IMR-90 (cell line): ENCODE measurements at regions not wholly inside any gene's neighbourhood (a gene's known extent, or its start where the extent isn't known, plus 50 kb on each side); places are given as distances from the start of the nearest gene placed in this dataset.

Experiments
- ATAC-seq: fragments of 200-7000 bp; cut with Tn5 transposase; 2 replicates; pipeline ENCODE4 v1.9.1; 2020; ENCODE audit warnings: low read depth, mild to moderate bottlenecking, moderate library complexity
- BruUV-seq: library from RNA; stranded (reverse); fragments of 400-500 nt; replicated peaks from 2 replicates; lab custom pipeline; 2021; lab: Mats Ljungman, UMichigan
- CTCF ChIA-PET: fragments of 300-600 bp; formaldehyde crosslinking; extraction: SDS; loops from one replicate; lab custom pipeline; 2021; ENCODE audit warnings: antibody characterized with exemption; lab: Yijun Ruan, JAX
- POLR2A ChIA-PET: fragments of 300-600 bp; sonication (Branson Sonifier 250); formaldehyde crosslinking; loops from one replicate; lab custom pipeline; 2022; ENCODE audit warnings: antibody characterized with exemption; ENCODE audit not compliant: unreplicated experiment; lab: Charles Lee
- DNase-seq: peaks from one replicate; pipeline ENCODE4 v3.0.0; 2013
- H2AFZ ChIP-seq: replicated peaks from 2 replicates; pipeline ENCODE3; 2013; ENCODE audit warnings: low read length, mild to moderate bottlenecking; ENCODE audit not compliant: poor library complexity
- H2AK5ac ChIP-seq: 2 replicates; pipeline ENCODE4 v1.6.1; 2013; ENCODE audit warnings: low read depth, low read length, inconsistent platforms
- H2AK9ac ChIP-seq: replicated peaks from 2 replicates; pipeline ENCODE3; 2013; ENCODE audit warnings: mild to moderate bottlenecking, low read depth, low read length, moderate library complexity; ENCODE audit not compliant: poor library complexity
- H2BK120ac ChIP-seq: 2 replicates; pipeline ENCODE4 v1.6.1; 2013; ENCODE audit warnings: low read depth, low read length, inconsistent platforms
- H2BK15ac ChIP-seq: 3 replicates; pipeline ENCODE4 v1.6.1; 2013; ENCODE audit warnings: low read depth, low read length, inconsistent platforms
- H2BK20ac ChIP-seq: 2 replicates; pipeline ENCODE4 v1.6.1; 2013; ENCODE audit warnings: low read depth, mild to moderate bottlenecking, inconsistent platforms, low read length, moderate library complexity
- H2BK5ac ChIP-seq: 2 replicates; pipeline ENCODE4 v1.6.1; 2013; ENCODE audit warnings: mild to moderate bottlenecking, low read depth, low read length, inconsistent platforms; ENCODE audit not compliant: poor library complexity, severe bottlenecking
- H3K14ac ChIP-seq: replicated peaks from 2 replicates; pipeline ENCODE4 v1.6.1; 2013; ENCODE audit warnings: low read depth, low read length, inconsistent platforms
- H3K18ac ChIP-seq: 2 replicates; pipeline ENCODE4 v1.6.1; 2013; ENCODE audit warnings: low read depth, low read length, control low read depth
- H3K23ac ChIP-seq: 2 replicates; pipeline ENCODE4 v1.6.1; 2013; ENCODE audit warnings: low read depth, low read length, inconsistent platforms
- H3K27ac ChIP-seq: 2 replicates; pipeline ENCODE4 v1.5.1; 2013; ENCODE audit warnings: mild to moderate bottlenecking, control low read depth, low read length; ENCODE audit not compliant: insufficient read depth
- H3K27me3 ChIP-seq: 2 replicates; pipeline ENCODE4 v1.6.1; 2013; ENCODE audit warnings: low read length; ENCODE audit not compliant: control insufficient read depth, insufficient read depth
- H3K36me3 ChIP-seq: 2 replicates; pipeline ENCODE4 v1.6.1; 2013; ENCODE audit warnings: low read length, mixed read lengths; ENCODE audit not compliant: control insufficient read depth, insufficient read depth
- H3K4ac ChIP-seq: 2 replicates; pipeline ENCODE4 v1.6.1; 2013; ENCODE audit warnings: low read depth, low read length, inconsistent platforms
- H3K4me1 ChIP-seq: 2 replicates; pipeline ENCODE4 v1.6.1; 2013; ENCODE audit warnings: low read length, mixed read lengths; ENCODE audit not compliant: control insufficient read depth, insufficient read depth
- H3K4me2 ChIP-seq: 2 replicates; pipeline ENCODE4 v1.6.1; 2013; ENCODE audit warnings: low read depth, mild to moderate bottlenecking, control low read depth, low read length, moderate library complexity
- H3K4me3 ChIP-seq: 2 replicates; pipeline ENCODE4 v1.5.1; 2013; ENCODE audit warnings: low read depth, mild to moderate bottlenecking, control low read depth, low read length, moderate library complexity; ENCODE audit not compliant: insufficient read depth
- H3K56ac ChIP-seq: 2 replicates; pipeline ENCODE4 v1.6.1; 2013; ENCODE audit warnings: low read length, inconsistent platforms; ENCODE audit not compliant: insufficient read depth; ENCODE audit errors: extremely low read depth
- H3K79me1 ChIP-seq, 2 experiments: 2 replicates each; pipeline ENCODE4 v1.6.1; 2013; ENCODE audit warnings: low read length in 2 of 2, inconsistent platforms in 1 of 2, low read depth in 1 of 2
- H3K9ac ChIP-seq: 2 replicates; pipeline ENCODE4 v1.6.1; 2013; ENCODE audit warnings: low read depth, low read length, control low read depth
- H3K9me1 ChIP-seq: 2 replicates; pipeline ENCODE4 v1.6.1; 2013; ENCODE audit warnings: low read length, inconsistent platforms; ENCODE audit not compliant: insufficient read depth
- H3K9me3 ChIP-seq: 2 replicates; pipeline ENCODE4 v1.6.1; 2013; ENCODE audit warnings: low read length; ENCODE audit not compliant: control insufficient read depth, insufficient read depth
- H4K20me1 ChIP-seq: 2 replicates; pipeline ENCODE4 v1.6.1; 2013; ENCODE audit warnings: low read length, inconsistent platforms; ENCODE audit not compliant: insufficient read depth
- H4K5ac ChIP-seq: 2 replicates; pipeline ENCODE4 v1.6.1; 2013; ENCODE audit warnings: mild to moderate bottlenecking, low read depth, low read length, control low read depth
- H4K8ac ChIP-seq, 2 experiments: 2 replicates each; pipeline ENCODE4 v1.6.1; 2013; ENCODE audit warnings: low read depth in 2 of 2, low read length in 2 of 2, control low read depth in 1 of 2, inconsistent platforms in 1 of 2
- H4K91ac ChIP-seq: 2 replicates; pipeline ENCODE4 v1.6.1; 2013; ENCODE audit warnings: low read depth, low read length, inconsistent platforms; ENCODE audit not compliant: insufficient read depth
- BHLHE40 ChIP-seq: fragments of 150-350 bp; IDR thresholded peaks from 2 replicates; pipeline ENCODE4 v1.6.1; 2016; ENCODE audit warnings: mild to moderate bottlenecking, low read depth, low read length
- CEBPB ChIP-seq: IDR thresholded peaks from 2 replicates; pipeline ENCODE4 v1.6.1; 2012; ENCODE audit warnings: low read depth, low read length, improper control_type of control experiment
- CHD1 ChIP-seq: IDR thresholded peaks from 2 replicates; pipeline ENCODE4 v1.6.1; 2012; ENCODE audit warnings: low read depth, low read length, improper control_type of control experiment
- CTCF ChIP-seq: conservative IDR thresholded peaks from 2 replicates; pipeline ENCODE4 v1.5.1; 2012; ENCODE audit warnings: mild to moderate bottlenecking, low read depth, low read length, improper control_type of control experiment
- MAFK ChIP-seq: IDR thresholded peaks from 2 replicates; pipeline ENCODE4 v1.6.1; 2012; ENCODE audit warnings: low read depth, low read length, improper control_type of control experiment
- MAZ ChIP-seq: IDR thresholded peaks from 2 replicates; pipeline ENCODE4 v1.6.1; 2012; ENCODE audit warnings: low read depth, mild to moderate bottlenecking, low read length, improper control_type of control experiment, moderate library complexity, borderline replicate concordance
- MXI1 ChIP-seq: IDR thresholded peaks from 2 replicates; pipeline ENCODE4 v1.6.1; 2012; ENCODE audit warnings: low read depth, mild to moderate bottlenecking, low read length, moderate library complexity, borderline replicate concordance
- NFE2L2 ChIP-seq: fragments of 150-350 bp; IDR thresholded peaks from 2 replicates; pipeline ENCODE4 v1.6.1; 2016; ENCODE audit warnings: low read depth, mild to moderate bottlenecking, low read length
- POLR2A ChIP-seq: IDR thresholded peaks from 2 replicates; pipeline ENCODE4 v1.6.1; 2012; ENCODE audit warnings: mild to moderate bottlenecking, low read depth, low read length
- RAD21 ChIP-seq: IDR thresholded peaks from 2 replicates; pipeline ENCODE4 v1.6.1; 2012; ENCODE audit warnings: low read length, improper control_type of control experiment
- RCOR1 ChIP-seq: IDR thresholded peaks from 2 replicates; pipeline ENCODE4 v1.6.1; 2012; ENCODE audit warnings: mild to moderate bottlenecking, low read length, improper control_type of control experiment; ENCODE audit not compliant: insufficient replicate concordance
- RFX5 ChIP-seq: IDR thresholded peaks from 2 replicates; pipeline ENCODE4 v1.8.0; 2012; ENCODE audit warnings: low read depth, mild to moderate bottlenecking, low read length, moderate library complexity
- SMC3 ChIP-seq: fragments of 150-350 bp; IDR thresholded peaks from 2 replicates; pipeline ENCODE4 v1.6.1; 2016; ENCODE audit warnings: low read depth, mild to moderate bottlenecking, antibody characterized with exemption, low read length, moderate library complexity
- dilution Hi-C: fragments of 300-500 bp; cut with HindIII; formaldehyde crosslinking; loops from one replicate; pipeline ENCODE4 v1.14.3; 2018; ENCODE audit warnings: low sequenced_read_pairs; ENCODE audit not compliant: unreplicated experiment
- in situ Hi-C: fragments of 300-500 bp; cut with MboI; formaldehyde crosslinking; loops from 3 replicates; pipeline ENCODE4 v1.14.3; 2019; ENCODE audit warnings: low sequenced_read_pairs, inconsistent platforms, mixed read lengths
- intact Hi-C: fragments of 100-400 bp; cut with micrococcal nuclease; formaldehyde crosslinking; loops from 2 replicates; pipeline ENCODE4 v1.10.0; 2022
- TF ChIP-seq, protein P1 (sequence below): fragments of 150-350 bp; IDR thresholded peaks from 2 replicates; pipeline ENCODE4 v1.6.1; 2016; ENCODE audit warnings: low read depth, mild to moderate bottlenecking, low read length, moderate library complexity, borderline replicate concordance
- TF ChIP-seq, protein P2 (sequence below): fragments of 150-350 bp; IDR thresholded peaks from 2 replicates; pipeline ENCODE4 v1.6.1; 2017; ENCODE audit warnings: mild to moderate bottlenecking, antibody characterized with exemption, low read length, low read depth

GRCh38 chr15:39159833-39160232, 421.0 kb upstream of the THBS1 start:
- H3K14ac ChIP-seq: no peak overlapping the region
- H2AK9ac ChIP-seq: no peak overlapping the region
- no peak overlapping the region for H4K91ac ChIP-seq
- H2BK5ac ChIP-seq: no peak overlapping the region
- no peaks in the 10 kb centered on the region for H3K27me3 ChIP-seq
- no peak overlapping the region for H3K4me2 ChIP-seq
- H4K5ac ChIP-seq: no peak overlapping the region
- no peaks in the 10 kb centered on the region for H3K79me1 ChIP-seq
- no peak for DNase-seq
- H2AK5ac ChIP-seq: 0 out of 2 replicates have a peak overlapping the region, but pooled peaks have one; percentile 27
- no peaks in the 10 kb centered on the region for H3K9me1 ChIP-seq
- no peak overlapping the region for H2AFZ ChIP-seq
- no peak overlapping the region for H3K56ac ChIP-seq
- no peak overlapping the region for H3K18ac ChIP-seq
- ChIA-PET CTCF (no interaction called here), POLR2A (no interaction called here)
- H3K4me1 ChIP-seq: peaks cover 5% of the 10 kb centered on the region; the same call in 1 of the 2 replicates
- TF ChIP-seq SMC3: no peak
- TF ChIP-seq, protein P1, sequence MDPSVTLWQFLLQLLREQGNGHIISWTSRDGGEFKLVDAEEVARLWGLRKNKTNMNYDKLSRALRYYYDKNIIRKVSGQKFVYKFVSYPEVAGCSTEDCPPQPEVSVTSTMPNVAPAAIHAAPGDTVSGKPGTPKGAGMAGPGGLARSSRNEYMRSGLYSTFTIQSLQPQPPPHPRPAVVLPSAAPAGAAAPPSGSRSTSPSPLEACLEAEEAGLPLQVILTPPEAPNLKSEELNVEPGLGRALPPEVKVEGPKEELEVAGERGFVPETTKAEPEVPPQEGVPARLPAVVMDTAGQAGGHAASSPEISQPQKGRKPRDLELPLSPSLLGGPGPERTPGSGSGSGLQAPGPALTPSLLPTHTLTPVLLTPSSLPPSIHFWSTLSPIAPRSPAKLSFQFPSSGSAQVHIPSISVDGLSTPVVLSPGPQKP: no peak
- TF ChIP-seq CEBPB: no peak
- no peak for TF ChIP-seq MAFK
- TF ChIP-seq CTCF: no peak
- no peak for TF ChIP-seq NFE2L2
- TF ChIP-seq, protein P2, sequence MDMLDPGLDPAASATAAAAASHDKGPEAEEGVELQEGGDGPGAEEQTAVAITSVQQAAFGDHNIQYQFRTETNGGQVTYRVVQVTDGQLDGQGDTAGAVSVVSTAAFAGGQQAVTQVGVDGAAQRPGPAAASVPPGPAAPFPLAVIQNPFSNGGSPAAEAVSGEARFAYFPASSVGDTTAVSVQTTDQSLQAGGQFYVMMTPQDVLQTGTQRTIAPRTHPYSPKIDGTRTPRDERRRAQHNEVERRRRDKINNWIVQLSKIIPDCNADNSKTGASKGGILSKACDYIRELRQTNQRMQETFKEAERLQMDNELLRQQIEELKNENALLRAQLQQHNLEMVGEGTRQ: no peak
- TF ChIP-seq RFX5: no peak
- TF ChIP-seq POLR2A: no peak
- no peak for TF ChIP-seq RAD21
- no peak for TF ChIP-seq MAZ
- no peak for TF ChIP-seq BHLHE40
- TF ChIP-seq MXI1: no peak
- no peak for TF ChIP-seq CHD1
- no peak for TF ChIP-seq RCOR1
- no peak overlapping the region for H3K4me3 ChIP-seq
- in situ Hi-C loops (loop anchor here (25.0 kb wide), 1 partner anchor 602 kb away; no protein-coding TSS in a partner anchor), dilution Hi-C loops (no loop called here), intact Hi-C loops (no loop called here)
- H2BK15ac ChIP-seq: no peak overlapping the region
- H2BK20ac ChIP-seq: peak overlapping the region; percentile 16; the same call in 1 of the 2 replicates
- H4K20me1 ChIP-seq: no peaks in the 10 kb centered on the region
- no peak overlapping the region for H3K27ac ChIP-seq
- peak overlapping the region; percentile 68 for H2BK120ac ChIP-seq
- no peaks in the 10 kb centered on the region for H3K36me3 ChIP-seq
- no peak overlapping the region for H3K9ac ChIP-seq
- BruUV-seq: no TSS peak
- no peaks in the 10 kb centered on the region for H3K9me3 ChIP-seq
- H3K23ac ChIP-seq: peak overlapping the region; percentile 7; the same call in 1 of the 2 replicates
- ATAC-seq: no peak
- H4K8ac ChIP-seq: no peak overlapping the region; a peak in 1 of 4 replicates
- H3K4ac ChIP-seq: peak overlapping the region; percentile 4; the same call in 1 of the 2 replicates
